HG02870 (cell line): ENCODE measurements at regions not wholly inside any gene's neighbourhood (a gene's known extent, or its start where the extent isn't known, plus 50 kb on each side); places are given as distances from the start of the nearest gene placed in this dataset.
"Not testable (repeated sequence)": the region's sequence is repeated elsewhere in the genome, so short reads cannot be mapped to it uniquely, and the experiment has no call there.

ENCODE experiments used
- ATAC-seq: cut with Tn5 transposase; IDR thresholded peaks from one replicate; pipeline ENCODE4 v1.9.1; 2021; ENCODE audit warnings: mild to moderate bottlenecking, moderate library complexity; ENCODE audit not compliant: unreplicated experiment

DNA sequence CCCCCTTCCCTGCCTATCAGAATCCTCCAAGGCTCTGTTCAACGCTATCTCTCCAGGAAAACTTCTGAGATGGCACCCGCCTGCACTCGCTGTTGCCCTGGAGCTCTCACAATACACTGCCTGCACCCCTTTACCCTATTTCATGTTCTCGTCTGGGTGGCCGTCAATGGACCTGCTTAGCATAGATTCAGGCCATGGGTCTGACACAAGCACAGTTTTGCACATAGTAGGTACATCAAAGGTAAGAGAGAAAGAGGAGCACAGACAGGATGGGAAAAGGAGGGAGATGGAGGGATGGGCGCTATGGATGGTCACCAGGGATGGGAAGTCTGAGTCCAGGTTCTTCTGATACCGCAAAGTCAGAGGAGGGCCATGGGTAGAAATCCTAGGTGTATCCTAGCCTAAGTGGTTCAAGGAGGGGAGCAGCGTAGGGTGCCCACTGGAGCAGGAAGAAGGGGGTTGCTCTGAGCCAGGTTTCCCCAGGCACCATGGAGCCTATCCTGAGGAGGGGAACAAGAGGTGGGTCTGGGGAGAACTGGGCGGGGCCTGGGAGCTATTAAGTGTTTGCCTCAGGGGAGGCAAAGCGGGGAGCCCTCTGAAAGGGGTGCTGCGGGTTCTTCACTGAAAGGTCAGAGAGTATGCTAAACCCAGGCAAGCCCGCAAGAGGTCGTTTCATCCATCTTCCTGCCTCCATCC is 89.3 kb downstream of the MRPL14 start:
- ATAC-seq: no peak

DNA sequence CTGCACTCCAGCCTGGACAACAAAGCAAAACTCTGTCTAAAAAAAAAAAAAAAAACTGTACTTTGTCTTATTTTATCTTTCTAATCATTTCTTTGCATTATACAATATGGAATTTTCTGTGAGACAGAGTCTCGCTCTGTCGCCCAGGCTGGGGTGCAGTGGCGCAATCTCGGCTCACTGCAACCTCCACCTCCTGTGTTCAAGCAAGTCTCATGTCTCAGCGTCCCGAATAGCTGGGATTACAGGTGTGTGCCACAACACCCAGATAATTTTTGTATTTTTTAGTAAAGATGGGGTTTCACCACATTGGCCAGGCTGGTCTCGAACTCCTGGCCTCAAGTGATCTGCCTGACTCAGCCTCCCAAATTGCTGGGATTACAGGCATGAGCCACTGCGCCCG is 90.0 kb downstream of the MRPL14 start:
- not testable (repeated sequence) for ATAC-seq

DNA sequence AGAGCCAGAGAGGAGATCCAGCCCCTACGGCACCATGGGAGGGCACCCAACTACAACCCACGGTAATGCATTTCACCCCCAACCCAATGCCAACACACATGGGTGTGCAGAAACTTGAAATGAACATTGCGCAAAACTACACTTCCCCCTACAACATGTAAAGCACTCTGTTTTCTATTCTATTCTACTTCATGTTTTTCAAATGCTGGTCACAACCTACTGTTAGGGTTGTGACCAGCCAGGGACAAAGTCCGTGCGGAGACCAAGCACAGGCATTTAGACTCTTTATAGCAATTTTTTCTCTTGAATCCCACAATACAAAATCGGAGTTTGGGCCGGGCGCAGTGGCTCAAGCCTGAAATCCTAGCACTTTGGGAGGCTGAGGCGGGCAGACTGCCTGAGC is 90.6 kb downstream of the MRPL14 start:
- ATAC-seq: no peak

DNA sequence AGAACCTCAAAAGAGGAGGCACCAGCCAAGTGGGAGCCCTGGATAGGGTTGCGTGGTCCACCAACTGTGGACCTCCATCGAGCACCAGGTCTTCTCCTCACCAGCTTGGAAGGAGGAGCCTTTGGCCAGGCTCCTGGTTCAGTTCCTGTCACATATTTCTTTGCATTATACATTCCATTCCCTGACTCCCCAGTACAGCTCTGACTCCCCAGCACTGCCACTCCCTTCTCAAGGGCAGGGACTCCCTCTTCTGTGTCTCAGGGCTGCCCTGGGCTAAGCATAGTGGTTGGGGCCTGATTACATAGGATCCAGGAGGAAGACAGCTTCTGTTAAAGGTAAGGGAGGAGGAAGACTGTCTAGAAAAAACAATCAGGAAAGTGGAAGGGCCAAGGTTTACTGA is 91.1 kb downstream of the MRPL14 start:
- ATAC-seq: no peak

DNA sequence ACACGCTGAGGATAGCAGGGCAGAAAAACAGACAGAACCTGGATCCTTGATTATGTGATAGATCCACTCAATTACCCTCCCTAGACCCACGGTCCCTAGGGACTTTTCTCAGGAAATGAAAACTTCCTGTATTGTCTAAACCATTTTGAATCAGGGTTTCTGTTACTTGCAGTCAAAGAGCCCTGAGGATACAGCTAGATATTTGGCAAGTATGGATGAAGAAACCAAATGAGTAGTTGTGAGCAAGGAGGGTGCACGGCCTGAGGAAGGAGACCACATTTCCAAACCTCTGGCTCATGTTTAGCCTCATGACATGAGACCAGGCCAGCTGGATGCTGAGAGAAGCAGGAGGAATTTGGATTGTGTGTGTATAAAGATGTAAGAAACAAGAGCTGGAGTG is 91.6 kb downstream of the MRPL14 start:
- no peak for ATAC-seq

DNA sequence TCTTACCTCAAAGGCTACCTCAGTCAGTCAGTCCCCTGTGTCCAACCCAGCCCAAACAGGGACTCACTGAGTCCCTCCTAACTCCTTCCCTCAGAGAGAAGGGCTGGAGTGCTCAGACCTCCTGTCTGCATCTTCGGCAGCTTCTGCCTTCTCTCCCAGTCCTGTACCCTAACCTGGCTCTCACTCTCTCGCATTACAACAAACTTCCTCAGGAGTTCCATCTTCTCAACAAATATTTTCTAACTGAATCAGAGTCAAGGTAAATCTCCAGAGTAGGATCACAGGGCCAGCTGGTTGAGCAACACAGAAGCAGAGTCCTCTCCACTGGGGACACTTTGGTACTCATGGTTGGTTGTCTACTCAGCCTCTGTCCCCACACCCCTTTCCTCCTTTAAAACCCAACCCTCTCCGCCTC is 92.3 kb downstream of the MRPL14 start:
- no peak for ATAC-seq

DNA sequence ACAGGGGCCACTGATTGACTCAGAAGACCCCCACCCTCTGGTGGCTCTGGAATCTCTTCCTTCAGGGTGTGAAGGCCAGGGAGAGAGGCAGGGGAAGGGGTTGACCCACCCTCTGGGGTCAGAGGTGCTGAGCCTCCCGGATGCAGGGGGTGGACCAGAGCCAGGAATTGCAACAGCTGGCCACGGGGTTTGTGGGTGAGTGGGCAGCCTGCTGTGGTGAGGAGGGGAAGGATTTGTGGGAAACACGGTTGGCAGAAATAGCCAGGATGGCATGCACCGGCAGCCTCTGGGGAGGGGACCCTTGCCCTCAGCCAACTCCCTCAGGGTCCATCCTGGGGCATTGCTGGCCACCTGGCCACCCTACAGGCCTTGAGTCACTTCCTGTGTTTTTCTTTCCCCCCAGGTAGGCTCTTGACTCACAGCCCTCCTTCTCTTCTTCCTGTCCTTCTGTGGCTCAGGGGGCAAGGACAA is 92.8 kb downstream of the MRPL14 start:
- ATAC-seq: no peak

DNA sequence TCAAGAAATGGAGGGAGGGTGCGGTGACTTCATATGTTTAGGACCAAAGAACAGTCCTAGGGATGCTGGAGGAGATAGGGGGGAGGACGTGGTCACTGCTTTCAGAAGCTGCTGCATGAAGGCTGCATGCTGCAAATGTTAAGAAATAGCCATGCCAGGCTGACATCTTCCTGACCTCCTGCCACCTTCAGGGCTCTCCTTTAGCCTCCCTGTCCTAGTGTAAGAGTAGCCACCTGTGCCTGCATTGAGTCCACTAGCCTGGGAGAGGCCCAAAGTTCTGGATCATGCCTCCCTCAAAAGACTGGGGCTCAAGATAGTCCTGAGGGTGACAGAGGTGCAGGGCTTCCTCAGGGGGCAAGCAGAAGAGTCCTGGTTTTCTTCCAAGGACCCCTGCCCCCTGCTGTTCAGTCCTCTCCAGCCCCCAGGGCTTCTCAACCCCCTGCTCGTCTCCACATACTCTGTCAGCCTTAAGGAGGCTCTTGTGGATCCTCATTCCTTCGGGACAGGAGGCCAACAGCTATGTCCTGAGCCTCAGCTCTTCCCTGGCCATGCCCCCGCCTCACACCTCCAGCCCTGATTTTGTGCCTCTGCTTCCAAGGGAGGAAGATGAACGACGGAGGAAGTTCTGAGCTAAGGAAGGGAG is 96.3 kb downstream of the MRPL14 start:
- no peak for ATAC-seq

DNA sequence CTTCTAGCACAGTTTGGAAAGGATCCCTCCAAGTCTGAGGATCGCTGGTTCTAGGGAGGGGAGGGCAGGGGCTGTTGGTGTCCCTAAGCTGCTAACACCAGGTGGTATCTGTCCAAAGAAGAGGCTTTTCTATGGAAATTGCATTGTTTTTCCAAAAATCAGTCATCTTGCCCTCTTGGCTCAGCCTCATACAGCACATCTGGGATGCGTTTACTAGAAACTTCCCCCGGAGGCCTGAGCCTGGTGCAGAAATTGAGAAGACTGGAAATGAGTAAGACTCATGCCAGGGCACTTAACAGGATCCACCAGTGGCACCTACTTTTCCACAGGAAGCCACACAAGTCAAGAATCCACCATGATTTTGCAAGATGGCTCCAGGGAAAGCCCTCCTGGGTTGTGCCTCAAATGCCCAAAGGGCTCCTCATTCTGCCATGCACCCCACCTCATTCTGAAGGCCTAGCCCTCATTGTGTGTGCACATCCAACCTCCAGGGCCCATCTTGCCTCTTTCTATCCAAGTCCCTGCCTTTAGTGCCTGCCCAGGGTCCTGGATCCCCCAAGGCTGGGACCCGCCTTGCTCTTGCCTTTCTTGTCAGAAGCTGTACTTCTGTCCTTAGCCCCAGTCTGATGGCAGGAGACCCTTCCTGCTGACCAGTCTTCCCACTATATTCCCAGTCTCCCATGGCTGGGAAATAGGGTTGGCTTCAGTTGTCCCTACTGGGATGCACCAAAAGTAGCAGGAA is 97.6 kb downstream of the MRPL14 start:
- no peak for ATAC-seq

DNA sequence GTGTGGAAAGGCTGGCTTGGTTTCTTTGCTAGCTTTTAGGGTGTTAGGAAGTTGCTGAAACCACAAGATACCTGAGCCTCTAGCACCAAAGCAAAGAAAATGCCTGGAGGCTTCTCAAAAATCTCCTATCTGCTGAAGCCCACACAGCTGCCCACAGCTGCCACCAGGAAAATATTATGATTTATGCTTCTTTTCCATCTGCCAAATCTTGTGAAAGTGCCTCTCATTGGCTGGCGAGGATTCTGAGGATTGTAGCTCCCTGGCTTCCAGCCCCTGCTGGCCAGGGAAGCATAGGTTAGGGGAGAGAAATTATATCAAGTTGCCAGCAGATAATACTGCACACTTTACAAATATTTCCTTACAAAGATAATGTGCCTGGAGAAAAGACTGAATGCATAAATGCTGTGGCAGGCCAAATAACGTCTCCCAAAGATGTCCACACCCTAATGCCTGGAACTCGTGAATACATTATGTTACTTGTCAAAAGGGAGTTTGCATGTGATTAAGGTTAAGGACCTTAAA is 98.4 kb downstream of the MRPL14 start:
- ATAC-seq: no peak

DNA sequence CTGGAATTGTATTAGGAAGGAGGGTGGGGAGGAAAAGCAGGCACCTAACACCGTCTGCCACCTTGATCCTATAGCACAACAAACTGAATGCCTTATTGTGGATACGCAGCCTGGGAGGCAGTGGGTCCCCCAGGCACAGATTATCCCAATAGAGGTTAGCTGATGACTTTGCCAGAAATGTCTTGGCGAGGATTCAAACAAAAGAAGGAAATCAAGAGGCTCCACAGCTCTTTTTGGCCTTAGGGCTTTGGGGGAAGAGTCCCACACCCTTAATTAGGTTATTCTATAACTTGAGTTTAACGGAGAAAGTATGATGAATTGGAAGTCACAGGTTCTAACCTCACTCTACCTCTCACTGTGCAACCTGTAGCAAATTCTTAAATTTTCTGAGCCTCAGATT is 102.0 kb downstream of the MRPL14 start:
- ATAC-seq: no peak

DNA sequence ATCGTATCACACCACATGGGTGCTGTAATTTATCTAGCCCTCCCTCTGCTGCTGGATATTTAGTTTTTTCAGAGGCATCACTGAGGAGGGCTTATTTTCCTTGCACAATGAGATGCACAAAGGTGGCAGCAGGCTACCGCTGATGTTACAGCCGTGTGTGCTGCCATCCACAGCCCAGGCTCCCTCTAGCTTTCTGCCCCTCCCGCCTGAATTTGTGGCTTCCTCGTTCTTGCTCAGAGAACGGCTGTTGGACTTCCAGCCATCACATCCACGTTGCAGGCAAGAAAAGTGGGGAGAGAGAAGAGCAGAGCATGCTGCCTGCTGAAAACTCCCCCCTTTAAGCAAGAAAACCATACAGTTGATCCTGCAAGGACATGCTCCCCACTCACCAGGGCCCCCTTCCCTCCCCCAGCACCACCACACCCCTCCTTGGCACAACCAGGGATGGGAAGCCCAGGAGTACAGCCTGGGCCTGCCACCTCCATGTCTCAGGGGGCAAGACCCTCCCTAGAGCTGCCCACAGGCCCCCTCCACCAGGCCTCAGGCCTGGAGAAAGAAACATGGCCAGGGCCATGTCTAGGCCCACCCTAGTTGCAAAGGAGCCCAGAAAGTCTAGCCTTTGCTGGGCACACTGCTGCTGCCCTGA is 102.6 kb downstream of the MRPL14 start:
- ATAC-seq: no peak

DNA sequence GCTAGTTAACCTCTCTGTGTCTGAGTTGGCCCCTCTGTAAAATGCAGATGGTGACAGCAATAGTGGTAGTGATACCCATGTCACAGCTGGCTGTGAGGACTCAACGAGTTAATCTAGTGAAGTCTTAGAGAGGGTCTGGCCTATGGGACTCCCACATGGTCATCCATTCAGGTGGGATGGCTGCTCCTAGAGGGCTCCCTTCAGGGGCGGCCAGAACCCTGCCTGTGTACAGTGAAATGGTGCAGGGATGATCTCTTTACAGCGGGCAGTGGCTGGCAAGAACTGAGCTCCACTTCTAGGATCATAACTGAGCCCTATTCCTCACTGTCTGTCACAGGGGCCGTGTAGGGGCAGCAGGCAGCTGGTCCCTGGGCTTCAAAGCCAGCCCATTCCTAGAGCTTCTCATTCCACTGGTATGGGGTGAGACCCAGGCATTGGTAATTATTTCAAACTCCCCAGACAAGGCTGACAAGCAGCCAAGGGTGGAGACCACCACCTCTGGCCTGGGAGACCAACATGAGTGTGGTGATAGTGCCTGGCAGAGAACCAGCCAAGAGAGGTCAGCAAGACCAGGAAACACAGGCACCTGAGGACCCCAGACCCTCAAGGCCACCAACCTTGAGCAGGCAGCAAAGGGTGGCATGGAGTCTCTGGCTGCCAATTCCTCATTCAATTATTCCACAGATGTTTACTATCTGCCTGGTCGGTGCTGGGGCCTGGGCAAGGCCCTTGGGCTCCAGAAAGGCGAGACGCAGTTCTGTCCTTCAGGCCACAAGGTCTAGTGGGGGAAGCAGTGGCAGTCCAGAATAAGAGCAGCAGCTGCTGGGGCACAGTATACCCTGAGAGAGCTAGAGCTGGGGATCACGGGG is 103.4 kb downstream of the MRPL14 start:
- ATAC-seq: no peak

DNA sequence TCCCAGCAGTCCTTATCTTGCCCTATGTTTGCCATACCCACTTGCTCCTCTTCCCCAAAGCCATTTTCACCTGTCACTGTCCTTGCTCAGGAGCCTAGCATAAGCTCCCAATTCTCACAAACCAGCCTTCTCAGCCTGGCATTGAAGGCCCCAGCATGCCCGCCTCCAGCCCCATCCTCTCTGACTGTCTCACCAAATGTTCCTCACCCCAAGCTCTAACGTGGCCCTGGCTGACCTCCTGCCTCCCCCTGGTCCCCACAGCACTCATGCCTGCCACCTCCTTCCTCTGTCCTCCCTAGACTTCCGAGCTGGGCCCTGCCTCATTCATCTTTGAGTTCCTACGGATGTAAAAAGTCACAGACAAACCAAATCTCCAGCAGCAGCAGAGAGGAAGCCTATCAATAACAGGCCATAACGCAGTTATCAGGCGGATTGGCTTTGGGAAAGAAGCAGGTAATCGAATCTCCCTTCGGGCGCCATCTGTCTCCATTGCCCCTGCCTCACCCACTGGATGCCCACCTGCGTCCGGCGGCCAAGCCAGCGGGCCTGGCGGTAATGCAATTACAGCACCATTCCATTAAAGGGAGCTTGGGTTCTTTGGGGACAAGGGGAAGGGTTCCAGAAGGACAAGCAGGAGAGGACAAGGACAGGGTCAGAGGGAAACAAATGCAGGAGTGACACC is 104.4 kb downstream of the MRPL14 start:
- ATAC-seq: no peak

DNA sequence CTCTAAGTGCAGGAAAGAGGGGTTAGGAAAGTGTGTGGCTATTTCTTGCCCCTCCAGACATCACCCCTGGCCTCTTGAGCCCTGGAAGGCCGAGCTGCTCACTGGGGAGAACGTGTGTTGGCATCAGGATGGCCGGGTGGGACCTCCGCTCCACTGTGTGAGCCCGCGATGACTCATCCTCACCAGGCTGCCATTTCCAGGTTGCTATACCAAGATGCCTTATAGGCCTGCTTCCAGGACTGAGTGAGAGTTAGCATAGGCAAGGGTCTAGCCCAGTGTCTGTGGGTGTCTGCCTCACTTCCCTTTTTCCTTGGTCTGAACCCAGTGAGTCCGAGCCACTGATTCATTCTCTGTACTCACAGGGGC is 105.0 kb downstream of the MRPL14 start:
- no peak for ATAC-seq

DNA sequence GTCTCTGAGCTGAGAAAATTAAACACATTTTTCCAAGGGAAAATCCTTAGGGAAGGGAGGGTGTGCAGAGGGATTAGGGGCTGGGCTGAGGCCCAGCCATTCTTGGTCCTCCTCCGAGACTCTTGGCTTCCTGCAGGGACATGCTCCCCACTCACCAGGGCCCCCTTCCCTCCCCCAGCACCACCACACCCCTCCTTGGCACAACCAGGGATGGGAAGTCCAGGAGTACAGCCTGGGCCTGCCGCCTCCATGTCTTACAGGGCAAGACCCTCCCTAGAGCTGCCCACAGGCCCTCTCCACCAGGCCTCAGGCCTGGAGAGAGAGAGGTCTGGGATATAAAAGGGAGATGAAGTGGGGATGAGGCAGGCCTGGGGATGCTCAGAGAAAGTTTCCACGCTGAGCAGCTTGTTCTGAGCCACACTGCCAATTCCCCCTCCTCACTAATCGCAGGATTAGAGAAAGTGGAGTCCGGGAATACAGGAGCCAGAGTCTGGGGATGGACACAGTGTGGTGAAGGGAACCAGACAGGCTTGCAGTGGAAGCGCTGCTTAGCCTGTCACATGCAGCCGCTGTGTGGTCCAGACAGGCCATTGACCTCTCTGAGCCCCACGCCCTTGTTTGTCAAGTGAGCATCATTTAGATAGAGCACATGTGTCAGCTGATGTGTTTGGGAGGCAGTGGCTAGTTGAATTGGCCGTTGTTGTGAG is 105.5 kb downstream of the MRPL14 start:
- no peak for ATAC-seq

DNA sequence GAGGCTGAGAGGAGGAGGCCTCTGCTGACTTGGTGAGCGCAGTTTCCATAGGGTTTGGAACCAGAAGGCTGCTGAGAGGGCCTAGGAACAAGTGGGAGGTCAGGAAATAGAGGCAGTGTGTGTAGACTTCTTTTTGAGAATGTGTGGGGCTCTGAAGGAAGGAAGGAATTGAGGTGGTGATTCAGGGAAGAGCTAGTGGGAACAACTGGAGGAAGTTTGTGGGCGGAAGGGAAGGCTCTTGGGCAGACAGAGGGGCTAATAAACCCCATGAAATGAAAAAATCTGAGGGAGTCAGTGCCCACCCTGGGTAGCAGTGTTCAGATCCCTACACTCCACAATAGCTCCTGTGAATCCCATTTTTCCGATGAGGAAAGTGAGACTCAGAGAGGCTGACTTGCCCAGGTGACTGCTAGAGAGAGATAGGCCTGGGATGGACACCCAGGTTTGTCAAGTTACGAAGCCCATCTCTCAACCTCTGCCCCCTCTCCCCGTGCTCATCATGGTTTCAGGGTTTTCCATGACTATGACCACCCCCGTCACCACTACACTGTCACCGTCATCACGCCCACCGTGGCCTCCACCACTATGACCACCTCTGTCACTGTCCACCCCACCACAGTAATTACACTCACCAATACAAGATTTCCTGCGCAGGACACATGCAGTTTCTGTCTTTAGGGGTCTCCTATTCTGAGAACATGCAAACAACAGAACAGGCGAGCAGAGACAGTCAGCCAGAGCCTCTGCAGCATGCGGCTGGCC is 106.4 kb downstream of the MRPL14 start:
- ATAC-seq: no peak

DNA sequence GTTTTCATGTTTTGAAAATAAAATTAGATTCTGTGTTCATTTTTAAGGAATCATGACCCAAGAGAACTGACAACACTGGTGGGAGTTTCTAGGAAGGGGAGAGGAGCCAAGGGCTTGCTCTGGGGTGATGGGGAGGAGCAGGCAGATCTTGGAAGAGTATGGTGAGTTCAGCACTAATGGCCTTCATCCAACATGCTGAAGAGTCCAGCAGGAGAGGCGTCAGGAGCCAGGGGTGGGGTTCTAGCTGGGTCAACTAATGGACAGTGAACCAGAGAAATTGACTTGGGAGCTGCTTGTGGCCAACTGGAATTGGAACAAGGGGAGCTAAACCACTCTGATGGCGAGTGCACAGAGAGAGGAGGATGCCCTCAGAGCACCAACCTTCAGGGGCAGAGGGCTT is 107.1 kb downstream of the MRPL14 start:
- ATAC-seq: no peak
